ENCODE measurements at regions not wholly inside any gene's neighbourhood (a gene's known extent, or its start where the extent isn't known, plus 50 kb on each side); places are given as distances from the start of the nearest gene placed in this dataset.
A peak's percentile ranks its signal among the peaks of the same experiment; 100 is the strongest.

GRCh38 chrX:55143621-55144020 lies 54.8 kb downstream of the PAGE2 start:
- ChIA-PET CTCF (no interaction called here), POLR2A (no interaction called here)
- 59% methylated on average over 2 of the region's 2 CpGs for WGBS (ENCODE audit: missing lambda C conversion rate)
- Histone ChIP-seq H3K9me3 (no peaks in the 10 kb centered on the region), H3K27ac (peak overlapping the region in 1 of 2 experiments; percentile 39; a peak in 1 of 6 replicates), H3K4me2 (peak overlapping the region; percentile 21; the same call in 1 of the 3 replicates), H3K4me1 (peaks cover 28% of the 10 kb centered on the region), H3K4me3 (no peak overlapping the region)
- ATAC-seq (no peak), FAIRE-seq (no peak), DNase-seq (ENCODE audit: low read depth in 1 of 2, low spot score in 1 of 2) (no peak)
- no peak for TF ChIP-seq SREBF2 (IDR thresholded peaks at IDR 0.05)
- TF ChIP-seq TFCP2L1 (CRISPR knock-in tag; IDR thresholded peaks at IDR 0.05): no peak
- TF ChIP-seq HOXA7 (CRISPR knock-in tag; IDR thresholded peaks at IDR 0.05): no peak
- no peak for TF ChIP-seq CEBPB (IDR thresholded peaks at IDR 0.05)
- no peak for TF ChIP-seq RCOR1 (IDR thresholded peaks at IDR 0.05; ENCODE audit: low read depth, low read length)
- no peak for TF ChIP-seq HOXB5 (CRISPR knock-in tag; IDR thresholded peaks at IDR 0.05)
- TF ChIP-seq CHD4 (IDR thresholded peaks at IDR 0.05; ENCODE audit: borderline replicate concordance): no peak
- no peak for TF ChIP-seq HDAC2 (IDR thresholded peaks at IDR 0.05)
- TF ChIP-seq NFE2L2 (conservative IDR thresholded peaks at IDR 0.05; ENCODE audit: low read length): no peak
- no peak for TF ChIP-seq GATA3 (IDR thresholded peaks at IDR 0.05; ENCODE audit: borderline replicate concordance)
- no peak for TF ChIP-seq RNF2 (IDR thresholded peaks at IDR 0.05; ENCODE audit: borderline replicate concordance, low read depth)
- TF ChIP-seq KDM1A (IDR thresholded peaks at IDR 0.05; ENCODE audit: low read depth): no peak
- no peak for TF ChIP-seq ZFP36 (IDR thresholded peaks at IDR 0.05; ENCODE audit: borderline replicate concordance, partially characterized antibody)
- TF ChIP-seq JUNB (IDR thresholded peaks at IDR 0.05): no peak
- TF ChIP-seq KDM5A (IDR thresholded peaks at IDR 0.05): no peak

GRCh38 chrX:55144697-55145096 lies 55.9 kb downstream of the PAGE2 start:
- no peak overlapping the region for H3K27ac ChIP-seq
- H3K4me2 ChIP-seq: no peak overlapping the region
- no peak for FAIRE-seq
- ATAC-seq: no peak
- no peak for TF ChIP-seq JUNB (IDR thresholded peaks at IDR 0.05)
- no peak for TF ChIP-seq NPAS2 (CRISPR knock-in tag; IDR thresholded peaks at IDR 0.05; ENCODE audit: borderline replicate concordance)
- no peak for TF ChIP-seq POLR2AphosphoS2 (conservative IDR thresholded peaks at IDR 0.05; ENCODE audit: low read length)
- TF ChIP-seq HOXB13 (CRISPR knock-in tag; IDR thresholded peaks at IDR 0.05; ENCODE audit: low read depth): no peak
- no peak for TF ChIP-seq BCL3 (IDR thresholded peaks at IDR 0.05)
- TF ChIP-seq RCOR1 (IDR thresholded peaks at IDR 0.05; ENCODE audit: low read depth, low read length): no peak
- TF ChIP-seq FOSB (CRISPR knock-in tag; IDR thresholded peaks at IDR 0.05): no peak
- no peak for TF ChIP-seq CHD4 (IDR thresholded peaks at IDR 0.05; ENCODE audit: borderline replicate concordance)
- no peak for TF ChIP-seq RARB (CRISPR knock-in tag; IDR thresholded peaks at IDR 0.05)
- TF ChIP-seq HOXB5 (CRISPR knock-in tag; IDR thresholded peaks at IDR 0.05): no peak
- TF ChIP-seq ZC3H11A (IDR thresholded peaks at IDR 0.05): no peak
- TF ChIP-seq KDM5A (IDR thresholded peaks at IDR 0.05): no peak
- TF ChIP-seq FOXS1 (CRISPR knock-in tag; IDR thresholded peaks at IDR 0.05): no peak
- TF ChIP-seq BHLHE40 (IDR thresholded peaks at IDR 0.05; ENCODE audit: low read depth, low read length): no peak
- no peak for TF ChIP-seq EP300 (IDR thresholded peaks at IDR 0.05)
- no peak for TF ChIP-seq ZSCAN20 (CRISPR knock-in tag; IDR thresholded peaks at IDR 0.05)
- no peak for TF ChIP-seq ZFP36 (IDR thresholded peaks at IDR 0.05; ENCODE audit: borderline replicate concordance, partially characterized antibody)
- TF ChIP-seq, protein P1, sequence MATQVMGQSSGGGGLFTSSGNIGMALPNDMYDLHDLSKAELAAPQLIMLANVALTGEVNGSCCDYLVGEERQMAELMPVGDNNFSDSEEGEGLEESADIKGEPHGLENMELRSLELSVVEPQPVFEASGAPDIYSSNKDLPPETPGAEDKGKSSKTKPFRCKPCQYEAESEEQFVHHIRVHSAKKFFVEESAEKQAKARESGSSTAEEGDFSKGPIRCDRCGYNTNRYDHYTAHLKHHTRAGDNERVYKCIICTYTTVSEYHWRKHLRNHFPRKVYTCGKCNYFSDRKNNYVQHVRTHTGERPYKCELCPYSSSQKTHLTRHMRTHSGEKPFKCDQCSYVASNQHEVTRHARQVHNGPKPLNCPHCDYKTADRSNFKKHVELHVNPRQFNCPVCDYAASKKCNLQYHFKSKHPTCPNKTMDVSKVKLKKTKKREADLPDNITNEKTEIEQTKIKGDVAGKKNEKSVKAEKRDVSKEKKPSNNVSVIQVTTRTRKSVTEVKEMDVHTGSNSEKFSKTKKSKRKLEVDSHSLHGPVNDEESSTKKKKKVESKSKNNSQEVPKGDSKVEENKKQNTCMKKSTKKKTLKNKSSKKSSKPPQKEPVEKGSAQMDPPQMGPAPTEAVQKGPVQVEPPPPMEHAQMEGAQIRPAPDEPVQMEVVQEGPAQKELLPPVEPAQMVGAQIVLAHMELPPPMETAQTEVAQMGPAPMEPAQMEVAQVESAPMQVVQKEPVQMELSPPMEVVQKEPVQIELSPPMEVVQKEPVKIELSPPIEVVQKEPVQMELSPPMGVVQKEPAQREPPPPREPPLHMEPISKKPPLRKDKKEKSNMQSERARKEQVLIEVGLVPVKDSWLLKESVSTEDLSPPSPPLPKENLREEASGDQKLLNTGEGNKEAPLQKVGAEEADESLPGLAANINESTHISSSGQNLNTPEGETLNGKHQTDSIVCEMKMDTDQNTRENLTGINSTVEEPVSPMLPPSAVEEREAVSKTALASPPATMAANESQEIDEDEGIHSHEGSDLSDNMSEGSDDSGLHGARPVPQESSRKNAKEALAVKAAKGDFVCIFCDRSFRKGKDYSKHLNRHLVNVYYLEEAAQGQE (IDR thresholded peaks at IDR 0.05): no peak
- TF ChIP-seq ESRRA (IDR thresholded peaks at IDR 0.05; ENCODE audit: borderline replicate concordance, low read length): no peak
- POLR2A ChIA-PET: no interaction called here
- H3K4me3 ChIP-seq: no peak overlapping the region
- peaks cover 28% of the 10 kb centered on the region for H3K4me1 ChIP-seq
- H3K9me3 ChIP-seq: no peaks in the 10 kb centered on the region
- WGBS (ENCODE audit: missing lambda C conversion rate): 93% methylated on average over 2 of the region's 2 CpGs
- DNase-seq (ENCODE audit: low read depth in 1 of 2, low spot score in 1 of 2): no peak
- CTCF ChIA-PET: no interaction called here

All from A549 (cell line).